ENCODE measurements at regions not wholly inside any gene's neighbourhood (a gene's known extent, or its start where the extent isn't known, plus 50 kb on each side); places are given as distances from the start of the nearest gene placed in this dataset.
"Not testable (repeated sequence)": the region's sequence is repeated elsewhere in the genome, so short reads cannot be mapped to it uniquely, and the experiment has no call there.

DNA sequence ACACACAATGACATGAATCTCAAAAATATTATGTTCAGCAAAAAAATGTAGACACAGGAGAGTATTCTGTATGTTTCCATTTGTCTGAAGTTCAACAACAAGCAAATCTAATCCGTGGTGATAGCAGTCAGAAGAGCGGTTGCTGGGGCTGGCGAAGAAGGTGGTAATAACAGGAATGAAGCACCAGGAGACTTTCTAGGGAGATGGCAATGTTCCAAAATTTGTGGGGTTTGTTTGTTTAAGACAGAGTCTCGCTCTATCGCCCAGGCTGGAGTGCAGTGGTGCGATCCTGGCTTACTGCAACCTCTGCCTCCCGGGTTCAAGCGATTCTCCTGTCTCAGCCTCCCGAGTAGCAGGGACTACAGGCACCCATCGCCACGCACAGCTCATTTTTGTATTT, 177.8 kb downstream of the FOXB1 start:
- not testable (repeated sequence) for TF ChIP-seq POLR2AphosphoS5 (IDR thresholded peaks at IDR 0.05; ENCODE audit: low read depth); EZH2phosphoT487 (IDR thresholded peaks at IDR 0.05; ENCODE audit: unreplicated experiment); CTCF (conservative IDR thresholded peaks at IDR 0.05; ENCODE audit: low read depth in 2 of 2); REST (IDR thresholded peaks at IDR 0.05; ENCODE audit: unreplicated experiment); EZH2 (IDR thresholded peaks at IDR 0.05; ENCODE audit: low read depth, unreplicated experiment); CREB1 (CRISPR knock-in tag; IDR thresholded peaks at IDR 0.05; ENCODE audit: low read depth); STAT1 (IDR thresholded peaks at IDR 0.05; ENCODE audit: unreplicated experiment); NANOG (IDR thresholded peaks at IDR 0.05; ENCODE audit: borderline replicate concordance); JUNB (IDR thresholded peaks at IDR 0.05; ENCODE audit: unreplicated experiment)
- TF ChIP-seq, protein P1, sequence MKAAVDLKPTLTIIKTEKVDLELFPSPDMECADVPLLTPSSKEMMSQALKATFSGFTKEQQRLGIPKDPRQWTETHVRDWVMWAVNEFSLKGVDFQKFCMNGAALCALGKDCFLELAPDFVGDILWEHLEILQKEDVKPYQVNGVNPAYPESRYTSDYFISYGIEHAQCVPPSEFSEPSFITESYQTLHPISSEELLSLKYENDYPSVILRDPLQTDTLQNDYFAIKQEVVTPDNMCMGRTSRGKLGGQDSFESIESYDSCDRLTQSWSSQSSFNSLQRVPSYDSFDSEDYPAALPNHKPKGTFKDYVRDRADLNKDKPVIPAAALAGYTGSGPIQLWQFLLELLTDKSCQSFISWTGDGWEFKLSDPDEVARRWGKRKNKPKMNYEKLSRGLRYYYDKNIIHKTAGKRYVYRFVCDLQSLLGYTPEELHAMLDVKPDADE (IDR thresholded peaks at IDR 0.05): not testable (repeated sequence)
- TF ChIP-seq, protein P2, sequence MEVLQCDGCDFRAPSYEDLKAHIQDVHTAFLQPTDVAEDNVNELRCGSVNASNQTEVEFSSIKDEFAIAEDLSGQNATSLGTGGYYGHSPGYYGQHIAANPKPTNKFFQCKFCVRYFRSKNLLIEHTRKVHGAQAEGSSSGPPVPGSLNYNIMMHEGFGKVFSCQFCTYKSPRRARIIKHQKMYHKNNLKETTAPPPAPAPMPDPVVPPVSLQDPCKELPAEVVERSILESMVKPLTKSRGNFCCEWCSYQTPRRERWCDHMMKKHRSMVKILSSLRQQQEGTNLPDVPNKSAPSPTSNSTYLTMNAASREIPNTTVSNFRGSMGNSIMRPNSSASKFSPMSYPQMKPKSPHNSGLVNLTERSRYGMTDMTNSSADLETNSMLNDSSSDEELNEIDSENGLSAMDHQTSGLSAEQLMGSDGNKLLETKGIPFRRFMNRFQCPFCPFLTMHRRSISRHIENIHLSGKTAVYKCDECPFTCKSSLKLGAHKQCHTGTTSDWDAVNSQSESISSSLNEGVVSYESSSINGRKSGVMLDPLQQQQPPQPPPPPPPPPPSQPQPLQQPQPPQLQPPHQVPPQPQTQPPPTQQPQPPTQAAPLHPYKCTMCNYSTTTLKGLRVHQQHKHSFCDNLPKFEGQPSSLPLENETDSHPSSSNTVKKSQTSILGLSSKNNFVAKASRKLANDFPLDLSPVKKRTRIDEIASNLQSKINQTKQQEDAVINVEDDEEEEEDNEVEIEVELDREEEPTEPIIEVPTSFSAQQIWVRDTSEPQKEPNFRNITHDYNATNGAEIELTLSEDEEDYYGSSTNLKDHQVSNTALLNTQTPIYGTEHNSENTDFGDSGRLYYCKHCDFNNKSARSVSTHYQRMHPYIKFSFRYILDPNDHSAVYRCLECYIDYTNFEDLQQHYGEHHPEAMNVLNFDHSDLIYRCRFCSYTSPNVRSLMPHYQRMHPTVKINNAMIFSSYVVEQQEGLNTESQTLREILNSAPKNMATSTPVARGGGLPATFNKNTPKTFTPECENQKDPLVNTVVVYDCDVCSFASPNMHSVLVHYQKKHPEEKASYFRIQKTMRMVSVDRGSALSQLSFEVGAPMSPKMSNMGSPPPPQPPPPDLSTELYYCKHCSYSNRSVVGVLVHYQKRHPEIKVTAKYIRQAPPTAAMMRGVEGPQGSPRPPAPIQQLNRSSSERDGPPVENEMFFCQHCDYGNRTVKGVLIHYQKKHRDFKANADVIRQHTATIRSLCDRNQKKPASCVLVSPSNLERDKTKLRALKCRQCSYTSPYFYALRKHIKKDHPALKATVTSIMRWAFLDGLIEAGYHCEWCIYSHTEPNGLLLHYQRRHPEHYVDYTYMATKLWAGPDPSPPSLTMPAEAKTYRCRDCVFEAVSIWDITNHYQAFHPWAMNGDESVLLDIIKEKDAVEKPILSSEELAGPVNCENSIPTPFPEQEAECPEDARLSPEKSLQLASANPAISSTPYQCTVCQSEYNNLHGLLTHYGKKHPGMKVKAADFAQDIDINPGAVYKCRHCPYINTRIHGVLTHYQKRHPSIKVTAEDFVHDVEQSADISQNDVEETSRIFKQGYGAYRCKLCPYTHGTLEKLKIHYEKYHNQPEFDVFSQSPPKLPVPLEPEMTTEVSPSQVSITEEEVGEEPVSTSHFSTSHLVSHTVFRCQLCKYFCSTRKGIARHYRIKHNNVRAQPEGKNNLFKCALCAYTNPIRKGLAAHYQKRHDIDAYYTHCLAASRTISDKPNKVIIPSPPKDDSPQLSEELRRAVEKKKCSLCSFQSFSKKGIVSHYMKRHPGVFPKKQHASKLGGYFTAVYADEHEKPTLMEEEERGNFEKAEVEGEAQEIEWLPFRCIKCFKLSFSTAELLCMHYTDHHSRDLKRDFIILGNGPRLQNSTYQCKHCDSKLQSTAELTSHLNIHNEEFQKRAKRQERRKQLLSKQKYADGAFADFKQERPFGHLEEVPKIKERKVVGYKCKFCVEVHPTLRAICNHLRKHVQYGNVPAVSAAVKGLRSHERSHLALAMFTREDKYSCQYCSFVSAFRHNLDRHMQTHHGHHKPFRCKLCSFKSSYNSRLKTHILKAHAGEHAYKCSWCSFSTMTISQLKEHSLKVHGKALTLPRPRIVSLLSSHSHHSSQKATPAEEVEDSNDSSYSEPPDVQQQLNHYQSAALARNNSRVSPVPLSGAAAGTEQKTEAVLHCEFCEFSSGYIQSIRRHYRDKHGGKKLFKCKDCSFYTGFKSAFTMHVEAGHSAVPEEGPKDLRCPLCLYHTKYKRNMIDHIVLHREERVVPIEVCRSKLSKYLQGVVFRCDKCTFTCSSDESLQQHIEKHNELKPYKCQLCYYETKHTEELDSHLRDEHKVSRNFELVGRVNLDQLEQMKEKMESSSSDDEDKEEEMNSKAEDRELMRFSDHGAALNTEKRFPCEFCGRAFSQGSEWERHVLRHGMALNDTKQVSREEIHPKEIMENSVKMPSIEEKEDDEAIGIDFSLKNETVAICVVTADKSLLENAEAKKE (CRISPR knock-in tag; IDR thresholded peaks at IDR 0.05): not testable (repeated sequence)
